ENCODE measurements at regions not wholly inside any gene's neighbourhood (a gene's known extent, or its start where the extent isn't known, plus 50 kb on each side); places are given as distances from the start of the nearest gene placed in this dataset.

DNA sequence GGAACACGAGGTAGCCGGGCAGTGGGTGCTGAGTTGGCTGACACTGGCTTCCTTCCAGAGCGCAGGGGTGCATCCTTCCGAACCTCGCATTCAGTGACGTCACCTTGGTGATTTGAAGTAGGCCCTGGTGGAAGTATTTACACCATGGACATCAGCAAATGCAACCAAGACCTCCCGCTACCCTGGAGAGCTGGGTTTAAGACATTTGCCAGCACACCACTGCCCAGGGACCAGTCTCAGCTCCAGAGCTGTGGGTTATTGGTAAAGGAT, 106.4 kb upstream of the GPR26 start (continued):
- no peak for TF ChIP-seq CTCF (IDR thresholded peaks at IDR 0.05)
- TF ChIP-seq MAX (IDR thresholded peaks at IDR 0.05), result no peak
- no peak for TF ChIP-seq ELK1 (IDR thresholded peaks at IDR 0.05; ENCODE audit: low read depth, low read length)
- no peak for TF ChIP-seq GATA3 (IDR thresholded peaks at IDR 0.05; ENCODE audit: borderline replicate concordance)
- no peak for TF ChIP-seq HEYL (CRISPR knock-in tag; IDR thresholded peaks at IDR 0.05)
- TF ChIP-seq HOXA7 (CRISPR knock-in tag; IDR thresholded peaks at IDR 0.05), result no peak

DNA sequence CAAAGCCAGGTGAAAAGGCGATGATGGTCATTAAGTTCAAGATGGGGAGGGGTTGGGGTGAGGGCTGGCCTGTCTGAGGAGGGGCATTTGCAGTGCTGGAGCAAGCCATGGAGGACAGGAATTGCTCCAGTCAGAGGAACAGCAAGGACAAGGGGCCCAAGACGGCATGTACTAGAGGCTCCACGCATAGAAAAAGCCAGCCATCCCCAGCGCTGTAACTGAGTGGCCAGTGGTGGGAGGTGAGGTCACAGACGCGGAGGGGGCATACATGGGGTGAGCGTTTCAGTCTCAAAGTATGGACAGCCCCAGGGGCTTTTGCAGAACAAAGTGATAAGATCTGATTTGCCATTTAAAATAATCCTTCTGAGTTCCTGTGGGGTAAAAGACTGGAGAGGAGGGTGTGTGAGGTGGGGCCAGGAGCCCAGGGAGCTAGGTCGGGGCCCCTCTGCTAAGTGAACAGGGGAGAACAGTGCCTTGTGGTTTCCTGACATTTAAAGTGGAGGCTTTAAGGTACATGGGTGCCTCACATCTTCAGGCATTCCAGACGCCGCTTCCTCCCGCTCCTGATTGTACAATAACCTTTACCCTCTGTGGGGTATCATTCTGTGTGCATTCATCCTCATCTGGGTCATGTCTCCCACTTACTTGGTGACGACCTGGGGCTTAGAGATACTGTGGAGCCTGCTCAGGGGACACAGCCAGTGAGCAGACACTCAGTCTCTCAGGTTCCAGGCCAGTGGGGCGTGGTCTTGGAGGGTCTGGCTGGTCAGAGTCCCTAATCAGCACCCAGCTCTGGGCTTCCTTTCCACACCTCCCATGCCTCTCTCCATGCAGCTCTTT, 105.6 kb upstream of the GPR26 start:
- no peak for ATAC-seq
- ChIA-PET POLR2A (no interaction called here), CTCF (interaction anchor here (0.6 to 10.7 kb wide), 12 partner anchors 11 to 539 kb away, joined by 3 to 130 read pairs (median 4); no protein-coding TSS in a partner anchor)
- Histone ChIP-seq H3K4me2 (no peak overlapping the region), H3K4me1 (no peaks in the 10 kb centered on the region), H3K4me3 (no peak overlapping the region), H3K9me3 (no peaks in the 10 kb centered on the region), H3K27ac (no peak overlapping the region)
- TF ChIP-seq HMGXB4 (CRISPR knock-in tag; IDR thresholded peaks at IDR 0.05; ENCODE audit: borderline replicate concordance) (no peak), POLR2AphosphoS2 (conservative IDR thresholded peaks at IDR 0.05; ENCODE audit: low read length) (no peak), ZC3H11A (IDR thresholded peaks at IDR 0.05) (no peak), ZSCAN20 (CRISPR knock-in tag; IDR thresholded peaks at IDR 0.05) (no peak), EHF (CRISPR knock-in tag; IDR thresholded peaks at IDR 0.05) (no peak), KDM1A (IDR thresholded peaks at IDR 0.05; ENCODE audit: low read depth) (no peak), GATA3 (IDR thresholded peaks at IDR 0.05; ENCODE audit: borderline replicate concordance) (no peak), CHD4 (IDR thresholded peaks at IDR 0.05; ENCODE audit: borderline replicate concordance) (no peak), TP53 (CRISPR knock-in tag; IDR thresholded peaks at IDR 0.05) (no peak), BHLHE40 (IDR thresholded peaks at IDR 0.05; ENCODE audit: low read depth, low read length) (no peak), NR3C1 (IDR thresholded peaks at IDR 0.05) (no peak)
- TF ChIP-seq, protein P1, sequence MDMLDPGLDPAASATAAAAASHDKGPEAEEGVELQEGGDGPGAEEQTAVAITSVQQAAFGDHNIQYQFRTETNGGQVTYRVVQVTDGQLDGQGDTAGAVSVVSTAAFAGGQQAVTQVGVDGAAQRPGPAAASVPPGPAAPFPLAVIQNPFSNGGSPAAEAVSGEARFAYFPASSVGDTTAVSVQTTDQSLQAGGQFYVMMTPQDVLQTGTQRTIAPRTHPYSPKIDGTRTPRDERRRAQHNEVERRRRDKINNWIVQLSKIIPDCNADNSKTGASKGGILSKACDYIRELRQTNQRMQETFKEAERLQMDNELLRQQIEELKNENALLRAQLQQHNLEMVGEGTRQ (IDR thresholded peaks at IDR 0.05), result no peak
- WGBS (ENCODE audit: missing lambda C conversion rate), result 40% methylated on average over 13 of the region's 13 CpGs
- no peak for FAIRE-seq
- no peak for DNase-seq (ENCODE audit: low read depth in 1 of 2, low spot score in 1 of 2)

GRCh38 chr10:123561141-123561440, 105.1 kb upstream of the GPR26 start:
- no peak for ATAC-seq
- no peak for DNase-seq (ENCODE audit: low read depth in 1 of 2, low spot score in 1 of 2)
- POLR2A ChIA-PET, result no interaction called here
- FAIRE-seq, result no peak
- WGBS (ENCODE audit: missing lambda C conversion rate), result 11% methylated on average over 4 of the region's 4 CpGs
- no peak overlapping the region for H3K4me3 ChIP-seq
- no peaks in the 10 kb centered on the region for H3K9me3 ChIP-seq
- no peak overlapping the region for H3K4me2 ChIP-seq
- H3K27ac ChIP-seq, result no peak overlapping the region
- CTCF ChIA-PET, result interaction anchor here (0.9 to 10.7 kb wide), 8 partner anchors 12 to 539 kb away, joined by 3 to 130 read pairs (median 4); no protein-coding TSS in a partner anchor
- no peaks in the 10 kb centered on the region for H3K4me1 ChIP-seq
- TF ChIP-seq FOSL2 (IDR thresholded peaks at IDR 0.05) (no peak), FOSL2 (CRISPR knock-in tag; IDR thresholded peaks at IDR 0.05) (no peak), NR3C1 (IDR thresholded peaks at IDR 0.05) (no peak), EP300 (IDR thresholded peaks at IDR 0.05) (no peak), ELK1 (IDR thresholded peaks at IDR 0.05; ENCODE audit: low read depth, low read length) (no peak), HMGXB4 (CRISPR knock-in tag; IDR thresholded peaks at IDR 0.05; ENCODE audit: borderline replicate concordance) (no peak), FOXS1 (CRISPR knock-in tag; IDR thresholded peaks at IDR 0.05) (no peak), ESRRA (IDR thresholded peaks at IDR 0.05; ENCODE audit: borderline replicate concordance, low read length) (no peak), TFCP2L1 (CRISPR knock-in tag; IDR thresholded peaks at IDR 0.05) (no peak), JUN (IDR thresholded peaks at IDR 0.05) (no peak), CBX2 (IDR thresholded peaks at IDR 0.05; ENCODE audit: borderline replicate concordance, low read depth) (no peak)
